Activated naive CD4-positive, alpha-beta T cell treated with anti-CD3 and anti-CD28 coated beads, Interleukin-2, amount 50 U/mL, for 72 hours (primary cell): ENCODE measurements at regions not wholly inside any gene's neighbourhood (a gene's known extent, or its start where the extent isn't known, plus 50 kb on each side); places are given as distances from the start of the nearest gene placed in this dataset.

ENCODE experiments used
- ATAC-seq, 2 donors: fragments of 150-1000 bp; cut with Tn5 transposase; 2 replicates each; pipeline ENCODE4 v1.10.0; 2021; ENCODE audit warnings: mild to moderate bottlenecking in 2 of 2, moderate library complexity in 2 of 2
- DNase-seq, 2 donors: peaks; one replicate each; pipeline ENCODE4 v3.0.0; 2021 to 2022; ENCODE audit warnings: low spot score in 2 of 2
- H3K27ac Mint-ChIP-seq, 2 donors: one replicate each; pipeline ENCODE4 v1.8.0; 2022; ENCODE audit warnings: mild to moderate bottlenecking in 2 of 2, mixed read lengths in 2 of 2
- H3K36me3 Mint-ChIP-seq, 2 donors: one replicate each; pipeline ENCODE4 v1.8.0; 2022; ENCODE audit warnings: mixed read lengths in 2 of 2
- H3K9me3 Mint-ChIP-seq, 2 donors: one replicate each; pipeline ENCODE4 v1.8.0; 2022; ENCODE audit warnings: mixed read lengths in 2 of 2

GRCh38 chr5:152288499-152288898, 116.6 kb downstream of the NMUR2 start:
- peaks cover 0 to 4% of the 10 kb centered on the region in 2 donors for H3K36me3 Mint-ChIP-seq
- H3K9me3 Mint-ChIP-seq, result peaks cover 0 to 5% of the 10 kb centered on the region in 2 donors
- ATAC-seq (no peak), DNase-seq (no peak)
- H3K27ac Mint-ChIP-seq, result no peak overlapping the region

- Mint-ChIP-seq H3K27ac (no peak overlapping the region), H3K9me3 (no peaks in the 10 kb centered on the region), H3K36me3 (peaks cover 0 to 4% of the 10 kb centered on the region in 2 donors)
- no peak for DNase-seq
- no peak for ATAC-seq
These were observed 119.3 kb downstream of the NMUR2 start for GRCh38 chr5:152285764-152286163.

GRCh38 chr5:152282331-152282730, 122.7 kb downstream of the NMUR2 start:
- DNase-seq, result no peak
- H3K9me3 Mint-ChIP-seq, result peaks cover 0 to 3% of the 10 kb centered on the region in 2 donors
- no peak for ATAC-seq
- no peak overlapping the region for H3K27ac Mint-ChIP-seq
- peaks cover 0 to 4% of the 10 kb centered on the region in 2 donors for H3K36me3 Mint-ChIP-seq

- ATAC-seq (no peak), DNase-seq (no peak)
- peaks cover 0 to 3% of the 10 kb centered on the region in 2 donors for H3K9me3 Mint-ChIP-seq
- H3K27ac Mint-ChIP-seq, result no peak overlapping the region
- no peaks in the 10 kb centered on the region for H3K36me3 Mint-ChIP-seq
These were observed 127.1 kb downstream of the NMUR2 start for GRCh38 chr5:152277936-152278335.

- no peaks in the 10 kb centered on the region for H3K36me3 Mint-ChIP-seq
- ATAC-seq (no peak), DNase-seq (no peak)
- H3K9me3 Mint-ChIP-seq, result peaks cover 0 to 2% of the 10 kb centered on the region in 2 donors
- no peak overlapping the region for H3K27ac Mint-ChIP-seq
These were observed 130.9 kb downstream of the NMUR2 start for GRCh38 chr5:152274224-152274623.

- no peak overlapping the region for H3K27ac Mint-ChIP-seq
- no peaks in the 10 kb centered on the region for H3K9me3 Mint-ChIP-seq
- no peak for ATAC-seq
- DNase-seq, result no peak
- no peaks in the 10 kb centered on the region for H3K36me3 Mint-ChIP-seq
These were observed 133.7 kb downstream of the NMUR2 start for GRCh38 chr5:152271420-152271819.

GRCh38 chr5:152270096-152270495, 135.0 kb downstream of the NMUR2 start:
- Mint-ChIP-seq H3K36me3 (no peaks in the 10 kb centered on the region), H3K27ac (no peak overlapping the region), H3K9me3 (no peaks in the 10 kb centered on the region)
- ATAC-seq (no peak), DNase-seq (no peak)

GRCh38 chr5:152269533-152269932, 135.5 kb downstream of the NMUR2 start:
- H3K27ac Mint-ChIP-seq, result no peak overlapping the region
- no peak for DNase-seq
- no peak for ATAC-seq
- H3K36me3 Mint-ChIP-seq, result no peaks in the 10 kb centered on the region
- H3K9me3 Mint-ChIP-seq, result no peaks in the 10 kb centered on the region

- Mint-ChIP-seq H3K36me3 (no peaks in the 10 kb centered on the region), H3K27ac (no peak overlapping the region), H3K9me3 (no peaks in the 10 kb centered on the region)
- DNase-seq, result no peak
- no peak for ATAC-seq
These were observed 140.3 kb downstream of the NMUR2 start for GRCh38 chr5:152264645-152265254.

- Mint-ChIP-seq H3K9me3 (no peaks in the 10 kb centered on the region), H3K27ac (no peak overlapping the region), H3K36me3 (no peaks in the 10 kb centered on the region)
- ATAC-seq, result no peak
- DNase-seq, result no peak
These were observed 142.4 kb downstream of the NMUR2 start for GRCh38 chr5:152262667-152263066.

- Mint-ChIP-seq H3K36me3 (no peaks in the 10 kb centered on the region), H3K9me3 (no peaks in the 10 kb centered on the region), H3K27ac (no peak overlapping the region)
- ATAC-seq (no peak), DNase-seq (no peak)
These were observed 144.1 kb downstream of the NMUR2 start for GRCh38 chr5:152260940-152261339.

GRCh38 chr5:152259702-152260101, 145.4 kb downstream of the NMUR2 start:
- ATAC-seq (no peak), DNase-seq (no peak)
- Mint-ChIP-seq H3K9me3 (no peaks in the 10 kb centered on the region), H3K27ac (no peak overlapping the region), H3K36me3 (no peaks in the 10 kb centered on the region)

- Mint-ChIP-seq H3K27ac (no peak overlapping the region), H3K9me3 (no peaks in the 10 kb centered on the region), H3K36me3 (no peaks in the 10 kb centered on the region)
- DNase-seq, result no peak
- no peak for ATAC-seq
These were observed 148.5 kb downstream of the NMUR2 start for GRCh38 chr5:152256580-152256979.

- no peak overlapping the region for H3K27ac Mint-ChIP-seq
- DNase-seq (no peak), ATAC-seq (no peak)
- H3K9me3 Mint-ChIP-seq, result no peaks in the 10 kb centered on the region
- no peaks in the 10 kb centered on the region for H3K36me3 Mint-ChIP-seq
These were observed 149.7 kb downstream of the NMUR2 start for GRCh38 chr5:152255411-152255810.

- no peaks in the 10 kb centered on the region for H3K9me3 Mint-ChIP-seq
These were observed 157.2 kb downstream of the NMUR2 start for GRCh38 chr5:152247850-152248385.

GRCh38 chr5:152246401-152246800, 158.7 kb downstream of the NMUR2 start:
- no peak overlapping the region for H3K27ac Mint-ChIP-seq
- no peaks in the 10 kb centered on the region for H3K9me3 Mint-ChIP-seq
- DNase-seq, result no peak
- no peaks in the 10 kb centered on the region for H3K36me3 Mint-ChIP-seq
- ATAC-seq, result no peak

More at GRCh38 chr5:152247850-152248385, 157.2 kb downstream of the NMUR2 start:
- DNase-seq, result no peak
- H3K27ac Mint-ChIP-seq, result no peak overlapping the region
- no peak for ATAC-seq
- no peaks in the 10 kb centered on the region for H3K36me3 Mint-ChIP-seq

GRCh38 chr5:152237531-152237930, 167.5 kb downstream of the NMUR2 start:
- H3K27ac Mint-ChIP-seq, result no peak overlapping the region
- DNase-seq, result no peak
- no peak for ATAC-seq

GRCh38 chr5:152226191-152226590, 178.9 kb downstream of the NMUR2 start:
- DNase-seq, result no peak
- H3K27ac Mint-ChIP-seq, result no peak overlapping the region
- no peak for ATAC-seq
- no peaks in the 10 kb centered on the region for H3K36me3 Mint-ChIP-seq
- H3K9me3 Mint-ChIP-seq, result no peaks in the 10 kb centered on the region

More at GRCh38 chr5:152237531-152237930, 167.5 kb downstream of the NMUR2 start:
- no peaks in the 10 kb centered on the region for H3K36me3 Mint-ChIP-seq
- H3K9me3 Mint-ChIP-seq, result peaks cover 4 to 5% of the 10 kb centered on the region in 2 donors
